HG02970 (cell line): ENCODE measurements at regions not wholly inside any gene's neighbourhood (a gene's known extent, or its start where the extent isn't known, plus 50 kb on each side); places are given as distances from the start of the nearest gene placed in this dataset.
"Not testable (repeated sequence)": the region's sequence is repeated elsewhere in the genome, so short reads cannot be mapped to it uniquely, and the experiment has no call there.

Source experiments
- ATAC-seq: cut with Tn5 transposase; IDR thresholded peaks from one replicate; pipeline ENCODE4 v1.9.1; 2021; ENCODE audit warnings: mild to moderate bottlenecking, moderate library complexity, moderate number of reproducible peaks; ENCODE audit not compliant: unreplicated experiment, low FRiP score

GRCh38 chr13:79847882-79848592, 367.1 kb downstream of the NDFIP2 start:
- no peak for ATAC-seq

- no peak for ATAC-seq
Observed at GRCh38 chr13:79846386-79846785, 365.4 kb downstream of the NDFIP2 start.

GRCh38 chr13:79837741-79838450, 356.9 kb downstream of the NDFIP2 start:
- no peak for ATAC-seq

GRCh38 chr13:79836121-79836520, 355.2 kb downstream of the NDFIP2 start:
- ATAC-seq: not testable (repeated sequence)

- no peak for ATAC-seq
Observed at GRCh38 chr13:79834876-79835275, 353.9 kb downstream of the NDFIP2 start.

GRCh38 chr13:79833991-79834390, 353.0 kb downstream of the NDFIP2 start:
- ATAC-seq: no peak

GRCh38 chr13:79831556-79831955, 350.6 kb downstream of the NDFIP2 start:
- ATAC-seq: no peak

GRCh38 chr13:79830945-79831344, 350.0 kb downstream of the NDFIP2 start:
- no peak for ATAC-seq

GRCh38 chr13:79830426-79830825, 349.5 kb downstream of the NDFIP2 start:
- ATAC-seq: no peak

DNA sequence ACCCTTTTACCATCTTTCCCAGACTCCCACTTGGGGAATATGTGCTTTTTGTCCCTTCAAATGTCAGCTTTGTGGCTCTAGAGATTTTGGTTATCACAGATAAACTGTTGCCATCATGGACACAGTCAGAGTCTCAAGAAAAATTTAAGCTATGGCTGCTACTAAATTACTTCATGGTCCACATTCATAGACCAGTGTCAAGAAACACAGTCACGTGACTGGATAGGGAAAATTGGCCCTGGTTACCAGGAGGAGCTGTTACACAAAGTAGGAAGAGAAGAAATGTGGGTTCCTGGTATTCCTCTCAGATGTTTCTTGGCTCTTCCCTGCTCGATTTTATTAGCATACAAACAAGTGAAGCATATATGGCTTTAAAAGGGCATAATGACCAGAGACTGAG, 348.9 kb downstream of the NDFIP2 start:
- ATAC-seq: no peak

- no peak for ATAC-seq
Observed at GRCh38 chr13:79825959-79826358, 345.0 kb downstream of the NDFIP2 start.

DNA sequence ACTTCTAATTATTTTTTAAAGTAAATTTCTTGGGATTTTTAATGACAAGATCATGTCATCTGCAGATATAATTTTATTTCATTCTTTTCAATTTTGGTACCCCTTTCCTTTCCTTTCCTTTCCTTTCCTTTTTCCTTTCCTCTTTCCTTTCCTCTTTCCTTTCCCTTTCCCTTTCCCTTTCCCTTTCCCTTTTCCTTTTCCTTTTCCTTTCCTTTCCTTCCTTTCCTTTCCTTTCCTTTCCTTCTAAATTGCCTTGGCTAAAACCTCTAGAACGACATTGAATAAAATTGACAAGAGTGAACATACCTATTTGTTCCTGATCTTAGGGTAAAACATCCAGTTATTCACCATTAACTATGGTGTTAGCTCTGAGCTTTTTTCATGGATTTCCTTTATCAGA, 334.1 kb downstream of the NDFIP2 start:
- ATAC-seq: no peak

- ATAC-seq: peak; percentile 46
Observed at GRCh38 chr13:79812070-79812850, 331.3 kb downstream of the NDFIP2 start.

GRCh38 chr13:79811170-79811569, 330.2 kb downstream of the NDFIP2 start:
- no peak for ATAC-seq

- no peak for ATAC-seq
Observed at GRCh38 chr13:79810669-79811068, 329.7 kb downstream of the NDFIP2 start.

GRCh38 chr13:79810018-79810417, 329.1 kb downstream of the NDFIP2 start:
- no peak for ATAC-seq

DNA sequence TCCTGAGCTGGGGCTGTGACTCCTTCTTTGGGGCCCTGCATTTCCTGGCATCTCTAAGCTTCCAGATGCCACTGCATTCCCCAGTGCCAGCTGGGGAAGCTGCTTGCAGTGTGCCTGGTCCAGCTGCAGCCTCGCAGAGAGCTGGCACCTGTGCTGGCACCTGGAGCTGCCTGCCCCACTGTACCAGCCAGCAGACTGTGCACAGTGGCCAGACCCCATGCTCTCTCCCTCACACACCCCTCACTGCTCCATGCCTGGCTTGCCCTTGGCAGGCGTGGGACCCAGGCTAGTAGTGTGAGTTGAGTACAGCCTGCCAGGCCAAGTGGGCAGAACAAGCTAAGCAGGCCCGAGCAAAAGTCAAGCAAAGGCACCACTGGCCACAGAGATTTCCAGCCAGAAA, 327.5 kb downstream of the NDFIP2 start:
- ATAC-seq: no peak

DNA sequence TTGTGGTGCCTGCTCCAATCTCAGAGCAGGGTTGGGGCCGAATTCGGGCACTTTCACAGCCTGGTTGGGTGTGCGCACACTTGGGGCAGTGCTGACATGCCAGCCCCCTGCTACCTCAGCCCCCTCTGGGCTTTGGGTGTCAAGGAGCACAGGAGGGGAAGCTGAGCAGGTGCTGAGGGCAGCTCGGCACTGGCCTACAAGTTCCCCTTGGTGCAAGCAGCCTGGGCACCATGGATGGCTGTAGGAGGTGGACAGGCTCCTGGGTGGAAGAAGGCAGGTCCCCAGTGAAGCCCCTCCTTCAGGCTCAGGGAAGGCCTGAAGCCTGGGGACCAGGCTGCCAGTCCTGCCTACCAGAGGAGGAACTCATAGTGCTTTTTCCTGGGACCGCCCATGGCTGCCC, 326.6 kb downstream of the NDFIP2 start:
- ATAC-seq: no peak

GRCh38 chr13:79806821-79807220, 325.9 kb downstream of the NDFIP2 start:
- no peak for ATAC-seq

DNA sequence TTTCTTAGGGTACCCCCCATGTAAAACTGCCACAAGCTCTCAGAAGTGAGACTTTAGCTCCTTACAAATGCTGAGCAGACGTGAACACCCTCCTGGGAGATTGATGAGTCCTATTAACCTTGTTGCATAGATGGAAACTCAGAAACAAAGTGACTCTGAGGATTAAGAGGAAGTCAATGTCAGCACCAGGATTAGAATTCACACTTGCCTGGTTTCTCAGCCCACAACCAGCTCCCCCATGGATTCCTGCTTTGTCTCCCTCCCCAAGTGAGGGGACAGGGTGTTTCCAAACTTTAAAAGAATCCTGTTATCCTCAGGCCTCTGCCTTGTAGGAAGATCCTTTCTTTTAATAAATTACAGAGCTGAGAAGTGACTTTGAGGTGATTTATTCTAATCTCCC, 324.4 kb downstream of the NDFIP2 start:
- no peak for ATAC-seq

GRCh38 chr13:79803989-79804388, 323.0 kb downstream of the NDFIP2 start:
- no peak for ATAC-seq
